DOHH2 (cell line): ENCODE measurements at regions not wholly inside any gene's neighbourhood (a gene's known extent, or its start where the extent isn't known, plus 50 kb on each side); places are given as distances from the start of the nearest gene placed in this dataset.

Experiments
- H3F3A ChIP-seq: fragments of 200-600 bp; sonication (generic), shearing (Covaris generic); 2 replicates; pipeline ENCODE4 v1.6.0; 2016; ENCODE audit warnings: antibody characterized with exemption, mild to moderate bottlenecking; ENCODE audit not compliant: control insufficient read depth, insufficient read depth
- H3K27ac ChIP-seq: fragments of 200-600 bp; sonication (generic); 2 replicates; pipeline ENCODE4 v1.5.1; 2014; ENCODE audit warnings: low read depth, mild to moderate bottlenecking, low read length, moderate library complexity
- H3K27me3 ChIP-seq: fragments of 200-600 bp; sonication (generic); 2 replicates; pipeline ENCODE4 v1.6.1; 2014; ENCODE audit warnings: mild to moderate bottlenecking, low read length, mixed read lengths; ENCODE audit not compliant: control insufficient read depth
- H3K36me3 ChIP-seq: fragments of 200-600 bp; sonication (generic); 2 replicates; pipeline ENCODE4 v1.6.1; 2014; ENCODE audit warnings: mild to moderate bottlenecking, low read length, moderate library complexity, mixed read lengths; ENCODE audit not compliant: control insufficient read depth
- H3K4me1 ChIP-seq: fragments of 200-600 bp; sonication (generic); 2 replicates; pipeline ENCODE4 v1.6.1; 2014; ENCODE audit warnings: mild to moderate bottlenecking, low read length, mixed read lengths; ENCODE audit not compliant: control insufficient read depth
- H3K4me2 ChIP-seq: fragments of 200-600 bp; sonication (generic); 2 replicates; pipeline ENCODE4 v1.6.0; 2014; ENCODE audit warnings: mild to moderate bottlenecking, low read length, moderate library complexity
- H3K4me3 ChIP-seq: fragments of 200-600 bp; sonication (generic); 2 replicates; pipeline ENCODE4 v1.5.1; 2014; ENCODE audit warnings: mild to moderate bottlenecking, low read length, mixed read lengths
- H3K79me2 ChIP-seq: fragments of 200-600 bp; sonication (generic); 2 replicates; pipeline ENCODE4 v1.6.1; 2014; ENCODE audit warnings: mild to moderate bottlenecking, low read length, mixed read lengths; ENCODE audit not compliant: control insufficient read depth
- H3K9me2 ChIP-seq: fragments of 200-600 bp; sonication (generic); replicated peaks from 2 replicates; pipeline ENCODE4 v1.6.1; 2014; ENCODE audit warnings: mild to moderate bottlenecking, low read length, mixed read lengths; ENCODE audit not compliant: control insufficient read depth
- H3K9me3 ChIP-seq: fragments of 200-600 bp; sonication (generic); 2 replicates; pipeline ENCODE4 v1.6.1; 2014; ENCODE audit warnings: antibody characterized with exemption, low read length, mixed read lengths; ENCODE audit not compliant: control insufficient read depth, insufficient read depth
- H4K20me1 ChIP-seq: fragments of 200-600 bp; sonication (generic); 2 replicates; pipeline ENCODE4 v1.6.0; 2014; ENCODE audit warnings: low read depth, mild to moderate bottlenecking, antibody characterized with exemption, low read length, moderate library complexity; ENCODE audit not compliant: control insufficient read depth, insufficient read depth
- EZH2phosphoT487 ChIP-seq: fragments of 200-600 bp; sonication (generic); IDR thresholded peaks from 2 replicates; pipeline ENCODE4 v1.6.1; 2017; ENCODE audit warnings: borderline replicate concordance, mild to moderate bottlenecking, antibody characterized with exemption, low read length, moderate library complexity, mixed read lengths
- TF ChIP-seq, protein P1 (sequence below): fragments of 200-600 bp; sonication (generic); IDR thresholded peaks from one replicate; pipeline ENCODE4 v1.5.1; 2014; ENCODE audit warnings: antibody characterized with exemption, mild to moderate bottlenecking, low read depth, low read length; ENCODE audit not compliant: poor library complexity, severe bottlenecking

DNA sequence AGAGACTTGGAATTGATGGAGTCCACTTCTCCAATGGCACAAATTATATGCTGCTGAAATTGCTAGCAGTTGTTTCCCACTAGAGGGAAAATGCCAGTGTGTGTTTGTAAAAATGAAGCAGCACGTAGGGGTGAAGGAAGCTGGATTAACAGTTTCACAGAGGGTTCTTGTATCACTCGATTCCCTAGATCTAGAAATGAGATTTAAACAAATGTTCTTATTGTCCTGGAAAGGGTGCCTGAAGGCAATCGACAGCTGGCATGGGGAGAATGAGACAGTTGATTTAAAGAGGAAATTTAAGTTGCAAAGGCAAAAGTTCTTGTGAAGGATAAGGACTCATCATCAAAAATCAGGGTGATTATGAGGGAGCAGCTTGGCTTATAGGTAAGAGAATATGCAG, 234.8 kb upstream of the ARPP21 start:
- no peak overlapping the region for H3K27ac ChIP-seq
- no peaks in the 10 kb centered on the region for H3K36me3 ChIP-seq
- no peaks in the 10 kb centered on the region for H3K9me2 ChIP-seq
- no peak overlapping the region for H3K4me2 ChIP-seq
- no peak for TF ChIP-seq EZH2phosphoT487
- TF ChIP-seq, protein P1, sequence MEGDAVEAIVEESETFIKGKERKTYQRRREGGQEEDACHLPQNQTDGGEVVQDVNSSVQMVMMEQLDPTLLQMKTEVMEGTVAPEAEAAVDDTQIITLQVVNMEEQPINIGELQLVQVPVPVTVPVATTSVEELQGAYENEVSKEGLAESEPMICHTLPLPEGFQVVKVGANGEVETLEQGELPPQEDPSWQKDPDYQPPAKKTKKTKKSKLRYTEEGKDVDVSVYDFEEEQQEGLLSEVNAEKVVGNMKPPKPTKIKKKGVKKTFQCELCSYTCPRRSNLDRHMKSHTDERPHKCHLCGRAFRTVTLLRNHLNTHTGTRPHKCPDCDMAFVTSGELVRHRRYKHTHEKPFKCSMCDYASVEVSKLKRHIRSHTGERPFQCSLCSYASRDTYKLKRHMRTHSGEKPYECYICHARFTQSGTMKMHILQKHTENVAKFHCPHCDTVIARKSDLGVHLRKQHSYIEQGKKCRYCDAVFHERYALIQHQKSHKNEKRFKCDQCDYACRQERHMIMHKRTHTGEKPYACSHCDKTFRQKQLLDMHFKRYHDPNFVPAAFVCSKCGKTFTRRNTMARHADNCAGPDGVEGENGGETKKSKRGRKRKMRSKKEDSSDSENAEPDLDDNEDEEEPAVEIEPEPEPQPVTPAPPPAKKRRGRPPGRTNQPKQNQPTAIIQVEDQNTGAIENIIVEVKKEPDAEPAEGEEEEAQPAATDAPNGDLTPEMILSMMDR = no peak
- H4K20me1 ChIP-seq = no peaks in the 10 kb centered on the region
- no peaks in the 10 kb centered on the region for H3K27me3 ChIP-seq
- H3K4me3 ChIP-seq = no peak overlapping the region
- no peaks in the 10 kb centered on the region for H3K79me2 ChIP-seq
- no peaks in the 10 kb centered on the region for H3K4me1 ChIP-seq
- H3K9me3 ChIP-seq = no peaks in the 10 kb centered on the region
- H3F3A ChIP-seq = no peaks in the 10 kb centered on the region

DNA sequence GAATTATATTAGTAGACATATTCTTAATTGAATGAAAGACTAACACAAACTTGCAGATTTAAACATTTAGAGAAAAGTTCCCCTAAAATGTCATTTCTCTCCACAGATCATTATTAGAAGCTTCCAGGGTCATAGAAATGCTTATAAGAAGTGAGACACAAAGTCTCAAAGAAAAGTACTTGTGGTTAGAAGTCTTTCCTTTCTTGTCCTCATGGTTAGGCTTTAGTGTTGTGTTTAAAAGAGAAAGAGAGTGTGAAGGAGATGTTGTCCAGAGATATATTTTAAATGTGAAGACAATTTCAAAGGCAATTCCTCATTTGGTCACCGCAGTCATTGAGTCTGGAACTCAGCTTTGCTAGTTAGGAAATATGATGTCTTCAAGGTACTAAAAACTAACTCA, 230.4 kb upstream of the ARPP21 start:
- Histone ChIP-seq H3K36me3 (no peaks in the 10 kb centered on the region), H3K4me3 (no peak overlapping the region), H3K4me1 (no peaks in the 10 kb centered on the region), H3K27ac (no peak overlapping the region), H3K9me3 (no peaks in the 10 kb centered on the region), H3K27me3 (no peaks in the 10 kb centered on the region), H3K4me2 (no peak overlapping the region), H4K20me1 (no peaks in the 10 kb centered on the region), H3K9me2 (no peaks in the 10 kb centered on the region), H3K79me2 (no peaks in the 10 kb centered on the region), H3F3A (no peaks in the 10 kb centered on the region)
- no peak for TF ChIP-seq EZH2phosphoT487
- TF ChIP-seq, protein P1 = no peak

DNA sequence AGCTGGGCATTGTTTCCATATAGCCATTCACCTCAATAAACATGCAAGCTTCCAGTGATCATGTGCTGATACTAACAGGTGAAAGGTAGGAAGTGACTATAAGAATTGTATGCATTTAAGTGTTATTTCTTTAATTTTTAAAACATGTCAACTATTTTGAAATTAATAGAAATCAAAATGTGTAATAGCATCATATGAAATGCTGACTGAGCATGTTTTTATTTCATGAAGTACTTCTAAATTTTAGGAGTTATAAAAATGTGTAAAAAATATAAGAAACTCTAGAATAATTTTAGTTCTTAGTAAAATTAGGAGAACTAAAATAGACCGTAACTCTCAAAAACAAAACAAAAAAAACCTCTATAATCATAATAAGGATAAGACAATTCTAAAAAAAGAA, 229.3 kb upstream of the ARPP21 start:
- Histone ChIP-seq H3K36me3 (no peaks in the 10 kb centered on the region), H3K9me2 (no peaks in the 10 kb centered on the region), H3K4me3 (no peak overlapping the region), H3F3A (no peaks in the 10 kb centered on the region), H3K79me2 (no peaks in the 10 kb centered on the region), H3K27me3 (no peaks in the 10 kb centered on the region), H3K4me2 (no peak overlapping the region), H3K27ac (no peak overlapping the region), H4K20me1 (no peaks in the 10 kb centered on the region), H3K9me3 (no peaks in the 10 kb centered on the region), H3K4me1 (no peaks in the 10 kb centered on the region)
- no peak for TF ChIP-seq EZH2phosphoT487
- TF ChIP-seq, protein P1 = no peak

DNA sequence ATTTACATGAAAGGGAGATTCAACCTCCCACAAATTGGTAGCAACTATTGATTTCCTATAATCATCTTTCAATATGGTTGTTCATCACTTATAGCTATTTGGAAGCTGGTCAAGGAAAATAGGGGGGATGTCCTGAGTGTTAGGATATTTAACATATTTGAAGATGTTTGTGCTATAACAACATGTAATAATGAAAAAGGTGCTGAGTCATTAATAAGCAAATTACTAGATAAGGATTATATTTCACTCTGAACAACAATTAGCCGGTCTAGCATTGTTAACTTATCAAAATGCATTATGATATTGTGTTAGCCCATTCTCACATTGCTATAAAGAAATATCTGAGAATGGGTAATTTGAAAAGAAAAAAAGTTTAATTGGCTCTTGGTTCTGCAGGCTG, 225.8 kb upstream of the ARPP21 start:
- Histone ChIP-seq H3F3A (no peaks in the 10 kb centered on the region), H3K79me2 (no peaks in the 10 kb centered on the region), H3K4me1 (no peaks in the 10 kb centered on the region), H4K20me1 (no peaks in the 10 kb centered on the region), H3K4me2 (no peak overlapping the region), H3K9me2 (no peaks in the 10 kb centered on the region), H3K9me3 (no peaks in the 10 kb centered on the region), H3K27ac (no peak overlapping the region), H3K4me3 (no peak overlapping the region), H3K27me3 (no peaks in the 10 kb centered on the region), H3K36me3 (no peaks in the 10 kb centered on the region)
- TF ChIP-seq, protein P1 = no peak
- no peak for TF ChIP-seq EZH2phosphoT487
